Cardiac muscle cell (in vitro differentiated cells and primary cell): ENCODE measurements at regions not wholly inside any gene's neighbourhood (a gene's known extent, or its start where the extent isn't known, plus 50 kb on each side); places are given as distances from the start of the nearest gene placed in this dataset.
"Not testable (repeated sequence)": the region's sequence is repeated elsewhere in the genome, so short reads cannot be mapped to it uniquely, and the experiment has no call there.

Experiments used
- DNase-seq, 2 donors: peaks; one replicate each; pipeline versions ENCODE4 v3.0.0 to v3.0.0-alpha.2; 2010 to 2017; ENCODE audit warnings: low read depth in 1 of 2, low spot score in 1 of 2
- H3K27ac ChIP-seq: fragments of 200-600 bp; sonication (generic); 2 replicates; pipeline ENCODE4 v1.5.1; 2016
- H3K27me3 ChIP-seq: fragments of 200-600 bp; sonication (generic); 2 replicates; pipeline ENCODE4 v1.6.0; 2016; ENCODE audit warnings: control low read depth
- H3K36me3 ChIP-seq: fragments of 200-600 bp; sonication (generic); 2 replicates; pipeline ENCODE4 v1.5.1; 2016; ENCODE audit warnings: control low read depth
- H3K4me1 ChIP-seq: fragments of 200-600 bp; sonication (generic); 2 replicates; pipeline ENCODE4 v1.8.1; 2017; ENCODE audit warnings: low read depth, mild to moderate bottlenecking, mixed run types
- H3K4me3 ChIP-seq: fragments of 200-600 bp; sonication (generic); 2 replicates; pipeline ENCODE4 v1.5.1; 2016; ENCODE audit warnings: mild to moderate bottlenecking
- H3K9me3 ChIP-seq: fragments of 200-600 bp; sonication (generic); 2 replicates; pipeline ENCODE4 v1.5.1; 2017; ENCODE audit warnings: low read depth, mild to moderate bottlenecking, control low read depth
- TF ChIP-seq, protein P1 (sequence below): IDR thresholded peaks from 2 replicates; pipeline ENCODE4 v1.5.1; 2012; ENCODE audit warnings: low read depth, mild to moderate bottlenecking, low read length

DNA sequence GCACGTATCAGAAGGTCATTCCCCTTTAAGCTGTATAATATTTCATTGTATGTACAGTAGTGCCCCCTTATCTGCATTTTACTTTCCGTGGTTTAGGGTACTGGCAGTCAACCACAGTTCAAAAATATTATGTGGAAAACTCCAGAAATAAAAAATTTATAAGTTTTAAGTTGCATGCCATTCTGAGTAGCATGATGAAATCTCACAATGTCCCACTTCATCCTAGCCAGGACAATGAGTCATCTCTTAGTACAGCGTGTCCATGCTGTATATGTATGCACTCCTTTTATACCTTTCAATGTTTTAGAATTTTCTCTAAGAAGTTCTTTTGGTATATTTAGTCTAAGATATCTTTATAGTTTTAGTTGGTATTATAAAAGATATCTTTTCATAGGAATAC is 115.0 kb upstream of the HAND1 start:
- DNase-seq, result peak in 1 of 2 donors; percentile 77
- TF ChIP-seq, protein P1, sequence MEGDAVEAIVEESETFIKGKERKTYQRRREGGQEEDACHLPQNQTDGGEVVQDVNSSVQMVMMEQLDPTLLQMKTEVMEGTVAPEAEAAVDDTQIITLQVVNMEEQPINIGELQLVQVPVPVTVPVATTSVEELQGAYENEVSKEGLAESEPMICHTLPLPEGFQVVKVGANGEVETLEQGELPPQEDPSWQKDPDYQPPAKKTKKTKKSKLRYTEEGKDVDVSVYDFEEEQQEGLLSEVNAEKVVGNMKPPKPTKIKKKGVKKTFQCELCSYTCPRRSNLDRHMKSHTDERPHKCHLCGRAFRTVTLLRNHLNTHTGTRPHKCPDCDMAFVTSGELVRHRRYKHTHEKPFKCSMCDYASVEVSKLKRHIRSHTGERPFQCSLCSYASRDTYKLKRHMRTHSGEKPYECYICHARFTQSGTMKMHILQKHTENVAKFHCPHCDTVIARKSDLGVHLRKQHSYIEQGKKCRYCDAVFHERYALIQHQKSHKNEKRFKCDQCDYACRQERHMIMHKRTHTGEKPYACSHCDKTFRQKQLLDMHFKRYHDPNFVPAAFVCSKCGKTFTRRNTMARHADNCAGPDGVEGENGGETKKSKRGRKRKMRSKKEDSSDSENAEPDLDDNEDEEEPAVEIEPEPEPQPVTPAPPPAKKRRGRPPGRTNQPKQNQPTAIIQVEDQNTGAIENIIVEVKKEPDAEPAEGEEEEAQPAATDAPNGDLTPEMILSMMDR, result no peak
- Histone ChIP-seq H3K4me3 (no peak overlapping the region), H3K27me3 (no peaks in the 10 kb centered on the region), H3K27ac (no peak overlapping the region), H3K36me3 (no peaks in the 10 kb centered on the region), H3K9me3 (no peaks in the 10 kb centered on the region), H3K4me1 (no peaks in the 10 kb centered on the region)

DNA sequence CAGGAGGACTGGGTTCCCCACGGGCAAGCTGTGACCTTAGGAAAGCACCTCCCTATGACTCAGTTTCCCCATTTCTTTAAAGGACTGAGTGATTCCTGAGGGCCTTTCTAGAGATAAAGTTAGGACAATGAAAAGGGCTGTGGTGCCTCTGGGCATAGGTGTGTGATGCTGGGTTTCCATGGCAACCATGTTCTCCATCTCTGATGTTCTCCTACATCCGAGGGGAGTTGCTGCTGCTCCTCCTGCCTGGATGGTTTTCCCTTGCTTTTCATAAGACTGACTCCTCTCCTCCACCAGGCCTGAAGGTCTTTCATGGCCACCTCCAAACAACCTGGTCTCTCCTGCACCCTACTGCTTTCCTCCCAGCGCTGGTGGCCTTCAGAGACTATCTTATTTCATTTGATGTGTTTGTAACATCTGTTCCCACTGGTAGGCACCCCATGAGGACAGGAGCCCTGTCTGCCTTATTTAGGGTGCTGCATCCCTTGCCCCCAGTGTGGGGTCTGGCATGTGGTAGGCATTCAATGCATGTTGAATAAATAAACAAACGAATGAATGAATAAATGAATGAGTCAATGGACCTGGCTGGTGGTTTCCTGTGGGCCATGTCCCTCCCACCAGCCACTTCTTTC is 112.2 kb upstream of the HAND1 start:
- Histone ChIP-seq H3K27me3 (no peaks in the 10 kb centered on the region), H3K36me3 (no peaks in the 10 kb centered on the region), H3K9me3 (no peaks in the 10 kb centered on the region), H3K4me3 (no peak overlapping the region), H3K27ac (no peak overlapping the region), H3K4me1 (peaks cover 3% of the 10 kb centered on the region)
- DNase-seq, result no peak
- TF ChIP-seq, protein P1, result no peak

GRCh38 chr5:154589511-154589910 is 111.5 kb upstream of the HAND1 start:
- Histone ChIP-seq H3K27me3 (no peaks in the 10 kb centered on the region), H3K4me1 (peaks cover 3% of the 10 kb centered on the region), H3K27ac (no peak overlapping the region), H3K9me3 (no peaks in the 10 kb centered on the region), H3K36me3 (no peaks in the 10 kb centered on the region), H3K4me3 (no peak overlapping the region)
- TF ChIP-seq, protein P1, result no peak
- no peak for DNase-seq

- H3K4me1 ChIP-seq, DNase-seq, H3K36me3 ChIP-seq, H3K27ac ChIP-seq, H3K9me3 ChIP-seq, H3K4me3 ChIP-seq, H3K27me3 ChIP-seq: not testable (repeated sequence)
Measured at GRCh38 chr5:154588833-154589425, 110.9 kb upstream of the HAND1 start.

DNA sequence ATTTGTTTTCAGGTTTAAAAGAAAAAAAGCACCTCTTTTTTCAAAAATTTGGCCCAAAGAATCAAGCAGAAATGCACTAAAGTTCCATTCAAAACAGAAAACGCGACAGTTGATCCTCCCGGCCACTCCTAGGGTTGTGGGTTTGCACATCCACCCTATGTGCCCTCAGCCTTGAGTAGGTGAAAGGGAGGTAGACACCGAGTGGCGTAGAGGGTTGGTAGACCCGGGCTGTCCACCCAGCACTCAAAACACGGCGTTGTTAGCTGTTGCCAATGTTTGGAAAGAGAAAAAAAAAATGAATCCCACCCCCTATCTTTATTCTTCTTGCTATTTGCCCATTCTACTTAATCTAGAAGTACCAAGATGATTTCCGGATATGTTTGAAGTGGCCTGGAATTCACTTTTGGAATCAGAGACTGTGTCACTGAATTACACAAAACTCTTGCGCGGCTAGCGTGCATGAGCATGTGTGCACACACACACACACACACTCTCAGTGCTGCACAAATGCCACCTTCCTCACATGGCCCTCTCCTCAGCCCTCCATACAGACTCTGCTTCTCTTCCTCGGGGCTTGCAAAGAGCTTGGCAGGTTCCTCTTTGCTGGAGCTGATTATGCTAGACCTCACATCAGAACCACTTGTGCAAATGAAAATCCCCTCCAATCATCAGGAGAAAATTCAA is 110.2 kb upstream of the HAND1 start:
- TF ChIP-seq, protein P1, result no peak
- Histone ChIP-seq H3K4me1 (peaks cover 3% of the 10 kb centered on the region), H3K27ac (no peak overlapping the region), H3K4me3 (no peak overlapping the region), H3K27me3 (no peaks in the 10 kb centered on the region), H3K9me3 (no peaks in the 10 kb centered on the region), H3K36me3 (no peaks in the 10 kb centered on the region)
- DNase-seq, result no peak
